OCI-LY7 (cell line): ENCODE measurements at regions not wholly inside any gene's neighbourhood (a gene's known extent, or its start where the extent isn't known, plus 50 kb on each side); places are given as distances from the start of the nearest gene placed in this dataset.

ENCODE experiments used
- CTCF ChIP-seq: fragments of 200-600 bp; sonication (generic); conservative IDR thresholded peaks from 2 replicates; pipeline ENCODE4 v1.5.1; 2014; ENCODE audit warnings: mild to moderate bottlenecking, antibody characterized with exemption, low read length, moderate library complexity, mixed read lengths
- EZH2phosphoT487 ChIP-seq: fragments of 200-600 bp; sonication (generic); IDR thresholded peaks from 2 replicates; pipeline ENCODE4 v1.6.1; 2018; ENCODE audit warnings: low read depth, borderline replicate concordance, mild to moderate bottlenecking, mixed run types, antibody characterized with exemption, low read length, moderate library complexity, mixed read lengths

GRCh38 chr10:36474456-36474855 is 650.9 kb upstream of the ANKRD30A start:
- TF ChIP-seq CTCF: no peak
- no peak for TF ChIP-seq EZH2phosphoT487
